SK-N-SH (cell line): ENCODE measurements at regions not wholly inside any gene's neighbourhood (a gene's known extent, or its start where the extent isn't known, plus 50 kb on each side); places are given as distances from the start of the nearest gene placed in this dataset.

Source experiments
- CTCF ChIA-PET: fragments of 300-600, 350-600 bp; formaldehyde crosslinking; extraction: SDS; loops from one replicate; lab custom pipeline; 2021; lab: Yijun Ruan, JAX
- POLR2A ChIA-PET: fragments of 350-600 bp; sonication (Branson Sonifier 250); formaldehyde crosslinking; extraction: SDS; loops from one replicate; lab custom pipeline; 2020; ENCODE audit warnings: antibody characterized with exemption, inconsistent platforms; lab: Yijun Ruan, JAX
- DNase-seq: peaks from one replicate; pipeline ENCODE4 v3.0.0; 2012
- H2AFZ ChIP-seq: fragments of 200-600 bp; sonication (generic); 2 replicates; pipeline ENCODE4 v1.8.1; 2016; ENCODE audit warnings: antibody characterized with exemption, mild to moderate bottlenecking, low read depth
- H3F3A ChIP-seq: fragments of 200-600 bp; sonication (generic); replicated peaks from 2 replicates; pipeline ENCODE3; 2016; ENCODE audit warnings: antibody characterized with exemption, mild to moderate bottlenecking; ENCODE audit not compliant: insufficient read depth
- H3K27ac ChIP-seq, 2 experiments: fragments of 200-500 bp in 1 of 2; fragments of 200-600 bp in 1 of 2; sonication (Bioruptor generic) in 1 of 2; sonication (generic), shearing (Covaris generic) in 1 of 2; 2 replicates each; pipeline versions ENCODE4 v1.5.1 to v1.6.1; 2014 to 2016; ENCODE audit warnings: low read depth in 2 of 2, inconsistent platforms in 1 of 2, low read length in 1 of 2, mild to moderate bottlenecking in 1 of 2, mixed read lengths in 1 of 2
- H3K27me3 ChIP-seq: fragments of 200-600 bp; sonication (generic), shearing (Covaris generic); 2 replicates; pipeline ENCODE4 v1.6.1; 2016; ENCODE audit warnings: mixed run types; ENCODE audit not compliant: insufficient read depth
- H3K36me3 ChIP-seq, 2 experiments: fragments of 200-500 bp in 1 of 2; fragments of 200-600 bp in 1 of 2; sonication (Bioruptor generic) in 1 of 2; sonication (generic) in 1 of 2; replicated peaks in 1 of 2; 2 replicates each; pipeline versions ENCODE3 to v1.5.1; 2014 to 2016; ENCODE audit warnings: low read length in 1 of 2, mild to moderate bottlenecking in 1 of 2; ENCODE audit not compliant: insufficient read depth in 2 of 2, control insufficient read depth in 1 of 2
- H3K4me1 ChIP-seq, 2 experiments: fragments of 200-500 bp in 1 of 2; fragments of 200-600 bp in 1 of 2; sonication (Bioruptor generic) in 1 of 2; sonication (generic), shearing (Covaris generic) in 1 of 2; 2 replicates each; pipeline versions ENCODE4 v1.5.1 to v1.6.1; 2014 to 2016; ENCODE audit warnings: low read depth in 1 of 2, low read length in 1 of 2, mixed run types in 1 of 2; ENCODE audit not compliant: insufficient read depth in 2 of 2, control insufficient read depth in 1 of 2
- H3K4me2 ChIP-seq: fragments of 200-600 bp; sonication (generic), shearing (Covaris generic); 2 replicates; pipeline ENCODE4 v1.6.1; 2017; ENCODE audit warnings: mixed run types
- H3K4me3 ChIP-seq, 2 experiments: fragments of 200-500 bp in 1 of 2; fragments of 200-600 bp in 1 of 2; sonication (Bioruptor generic) in 1 of 2; sonication (generic), shearing (Covaris generic) in 1 of 2; 2 replicates each; pipeline versions ENCODE4 v1.5.1 to v1.8.1; 2014 to 2016; ENCODE audit warnings: low read depth in 2 of 2, inconsistent platforms in 1 of 2, low read length in 1 of 2, mild to moderate bottlenecking in 1 of 2, mixed read lengths in 1 of 2, moderate library complexity in 1 of 2
- H3K79me2 ChIP-seq: fragments of 200-600 bp; sonication (generic); 2 replicates; pipeline ENCODE4 v1.8.1; 2017; ENCODE audit warnings: mild to moderate bottlenecking; ENCODE audit not compliant: insufficient read depth
- H3K9ac ChIP-seq: fragments of 200-600 bp; sonication (generic); 2 replicates; pipeline ENCODE4 v1.6.1; 2017; ENCODE audit warnings: mixed run types
- H3K9me2 ChIP-seq: fragments of 200-600 bp; sonication (generic); 2 replicates; pipeline ENCODE4 v1.6.1; 2017; ENCODE audit warnings: mixed run types
- H3K9me3 ChIP-seq: fragments of 200-600 bp; sonication (generic); 2 replicates; pipeline ENCODE4 v1.6.1; 2017; ENCODE audit warnings: mixed run types, mild to moderate bottlenecking, moderate library complexity
- H4K20me1 ChIP-seq: fragments of 200-600 bp; sonication (generic); 2 replicates; pipeline ENCODE4 v1.6.1; 2017; ENCODE audit warnings: mild to moderate bottlenecking, mixed run types; ENCODE audit not compliant: insufficient read depth
- CHD2 ChIP-seq: fragments of 150-350 bp; IDR thresholded peaks from 2 replicates; pipeline ENCODE4 v1.6.1; 2018; ENCODE audit warnings: low read length; ENCODE audit not compliant: partially characterized antibody
- EP300 ChIP-seq, 2 experiments: IDR thresholded peaks; 2 replicates each; pipeline versions ENCODE4 v1.4.0 to v1.6.1; 2012; ENCODE audit warnings: borderline replicate concordance in 1 of 2, low read depth in 1 of 2, low read length in 1 of 2
- JUND ChIP-seq: IDR thresholded peaks from 2 replicates; pipeline ENCODE4 v1.4.0; 2012
- NFIC ChIP-seq: IDR thresholded peaks from 2 replicates; pipeline ENCODE4 v1.4.0; 2012; ENCODE audit warnings: borderline replicate concordance
- WGBS: methylation state at CpG from one replicate; pipeline ENCODE4 v1.1.6; 2017; ENCODE audit warnings: low lambda C conversion rate; 5-methylcytosine and 5-hydroxymethylcytosine counted together
- TF ChIP-seq, protein P1 (sequence below): fragments of 150-350 bp; IDR thresholded peaks from 2 replicates; pipeline ENCODE4 v1.6.1; 2017; ENCODE audit warnings: antibody characterized with exemption, low read length, low read depth, borderline replicate concordance
- TF ChIP-seq, protein P2 (sequence below): fragments of 150-350 bp; IDR thresholded peaks from 2 replicates; pipeline ENCODE4 v1.6.1; 2016; ENCODE audit warnings: mild to moderate bottlenecking, low read depth, low read length
- TF ChIP-seq, protein P3 (sequence below): IDR thresholded peaks from 2 replicates; pipeline ENCODE4 v1.4.0; 2012; ENCODE audit warnings: low read depth, borderline replicate concordance

DNA sequence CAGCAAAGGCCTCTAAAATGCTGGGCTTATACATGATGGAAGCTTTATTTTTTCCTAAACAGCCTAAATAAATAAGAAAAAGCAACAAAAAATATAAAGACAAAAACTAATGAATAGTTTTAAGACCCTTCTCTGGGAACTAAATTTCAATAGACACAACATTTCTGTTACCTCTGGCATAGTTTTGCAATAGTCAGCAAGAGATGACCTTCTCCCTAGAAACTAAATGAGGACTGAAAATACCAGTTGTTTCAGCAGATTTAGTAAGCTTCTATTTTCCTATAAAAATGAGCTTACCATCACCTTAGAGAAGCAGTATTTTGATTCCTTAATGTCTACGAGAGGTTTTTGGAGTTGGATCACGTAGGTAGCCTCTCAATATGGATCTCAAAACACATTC, 471.4 kb upstream of the NRP1 start:
- ChIA-PET POLR2A (no interaction called here), CTCF (no interaction called here)
- no peaks in the 10 kb centered on the region for H3K27me3 ChIP-seq
- no peak for DNase-seq
- no peaks in the 10 kb centered on the region for H4K20me1 ChIP-seq
- H3K36me3 ChIP-seq: no peaks in the 10 kb centered on the region
- H3K4me2 ChIP-seq: no peak overlapping the region
- H3F3A ChIP-seq: no peaks in the 10 kb centered on the region
- no peak overlapping the region for H2AFZ ChIP-seq
- no peak overlapping the region for H3K9ac ChIP-seq
- no peaks in the 10 kb centered on the region for H3K79me2 ChIP-seq
- H3K27ac ChIP-seq: no peak overlapping the region
- 88% methylated on average over 2 of the region's 2 CpGs for WGBS
- H3K4me3 ChIP-seq: no peak overlapping the region
- no peaks in the 10 kb centered on the region for H3K4me1 ChIP-seq
- TF ChIP-seq, protein P1, sequence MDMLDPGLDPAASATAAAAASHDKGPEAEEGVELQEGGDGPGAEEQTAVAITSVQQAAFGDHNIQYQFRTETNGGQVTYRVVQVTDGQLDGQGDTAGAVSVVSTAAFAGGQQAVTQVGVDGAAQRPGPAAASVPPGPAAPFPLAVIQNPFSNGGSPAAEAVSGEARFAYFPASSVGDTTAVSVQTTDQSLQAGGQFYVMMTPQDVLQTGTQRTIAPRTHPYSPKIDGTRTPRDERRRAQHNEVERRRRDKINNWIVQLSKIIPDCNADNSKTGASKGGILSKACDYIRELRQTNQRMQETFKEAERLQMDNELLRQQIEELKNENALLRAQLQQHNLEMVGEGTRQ: no peak
- TF ChIP-seq, protein P2, sequence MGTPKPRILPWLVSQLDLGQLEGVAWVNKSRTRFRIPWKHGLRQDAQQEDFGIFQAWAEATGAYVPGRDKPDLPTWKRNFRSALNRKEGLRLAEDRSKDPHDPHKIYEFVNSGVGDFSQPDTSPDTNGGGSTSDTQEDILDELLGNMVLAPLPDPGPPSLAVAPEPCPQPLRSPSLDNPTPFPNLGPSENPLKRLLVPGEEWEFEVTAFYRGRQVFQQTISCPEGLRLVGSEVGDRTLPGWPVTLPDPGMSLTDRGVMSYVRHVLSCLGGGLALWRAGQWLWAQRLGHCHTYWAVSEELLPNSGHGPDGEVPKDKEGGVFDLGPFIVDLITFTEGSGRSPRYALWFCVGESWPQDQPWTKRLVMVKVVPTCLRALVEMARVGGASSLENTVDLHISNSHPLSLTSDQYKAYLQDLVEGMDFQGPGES: no peak
- TF ChIP-seq, protein P3, sequence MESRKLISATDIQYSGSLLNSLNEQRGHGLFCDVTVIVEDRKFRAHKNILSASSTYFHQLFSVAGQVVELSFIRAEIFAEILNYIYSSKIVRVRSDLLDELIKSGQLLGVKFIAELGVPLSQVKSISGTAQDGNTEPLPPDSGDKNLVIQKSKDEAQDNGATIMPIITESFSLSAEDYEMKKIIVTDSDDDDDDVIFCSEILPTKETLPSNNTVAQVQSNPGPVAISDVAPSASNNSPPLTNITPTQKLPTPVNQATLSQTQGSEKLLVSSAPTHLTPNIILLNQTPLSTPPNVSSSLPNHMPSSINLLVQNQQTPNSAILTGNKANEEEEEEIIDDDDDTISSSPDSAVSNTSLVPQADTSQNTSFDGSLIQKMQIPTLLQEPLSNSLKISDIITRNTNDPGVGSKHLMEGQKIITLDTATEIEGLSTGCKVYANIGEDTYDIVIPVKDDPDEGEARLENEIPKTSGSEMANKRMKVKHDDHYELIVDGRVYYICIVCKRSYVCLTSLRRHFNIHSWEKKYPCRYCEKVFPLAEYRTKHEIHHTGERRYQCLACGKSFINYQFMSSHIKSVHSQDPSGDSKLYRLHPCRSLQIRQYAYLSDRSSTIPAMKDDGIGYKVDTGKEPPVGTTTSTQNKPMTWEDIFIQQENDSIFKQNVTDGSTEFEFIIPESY: no peak
- no peaks in the 10 kb centered on the region for H3K9me2 ChIP-seq
- H3K9me3 ChIP-seq: no peaks in the 10 kb centered on the region

DNA sequence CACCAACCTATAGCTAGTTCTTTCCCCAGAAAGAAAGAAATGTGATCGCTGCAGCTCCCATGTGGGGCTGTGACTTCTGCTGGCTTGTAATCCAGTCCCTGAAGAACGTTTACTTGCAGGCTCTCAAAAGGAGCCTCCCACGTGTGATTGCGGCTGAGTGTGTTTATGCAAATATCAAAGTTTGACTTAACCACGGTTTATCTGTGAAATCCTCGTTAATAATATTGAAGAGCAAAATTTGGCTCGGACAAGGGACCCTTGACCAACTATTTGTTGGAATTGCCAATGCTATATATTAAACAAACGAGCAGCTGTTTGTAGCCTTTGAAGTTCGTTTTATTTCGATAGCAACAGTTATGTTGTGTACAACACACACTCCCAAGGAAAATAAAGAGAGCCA, 470.1 kb upstream of the NRP1 start:
- no peak for DNase-seq
- Histone ChIP-seq H4K20me1 (no peaks in the 10 kb centered on the region), H3K9me2 (no peaks in the 10 kb centered on the region), H3K9ac (no peak overlapping the region), H3K79me2 (no peaks in the 10 kb centered on the region), H3F3A (no peaks in the 10 kb centered on the region), H3K4me2 (no peak overlapping the region), H3K36me3 (no peaks in the 10 kb centered on the region), H3K9me3 (no peaks in the 10 kb centered on the region), H2AFZ (no peak overlapping the region), H3K4me1 (no peaks in the 10 kb centered on the region), H3K27ac (no peak overlapping the region), H3K4me3 (no peak overlapping the region), H3K27me3 (no peaks in the 10 kb centered on the region)
- WGBS: 84% methylated on average over 10 of the region's 10 CpGs
- CTCF ChIA-PET: interaction anchor here (0.5 kb wide), 1 partner anchor 12 kb away, joined by 3 read pairs; no protein-coding TSS in a partner anchor
- TF ChIP-seq, protein P3: no peak
- TF ChIP-seq JUND (no peak), NFIC (no peak), CHD2 (no peak), EP300 (IDR thresholded peaks at IDR 0.05; ENCODE audit: borderline replicate concordance in 1 of 2, low read depth in 1 of 2, low read length in 1 of 2) (no peak)
- POLR2A ChIA-PET: no interaction called here
